NCI-H128 (cell line): ENCODE measurements at regions not wholly inside any gene's neighbourhood (a gene's known extent, or its start where the extent isn't known, plus 50 kb on each side); places are given as distances from the start of the nearest gene placed in this dataset.
A peak's percentile ranks its signal among the peaks of the same experiment; 100 is the strongest.

ENCODE experiments used
- DNase-seq: peaks from one replicate; lab custom pipeline; 2025; ENCODE audit not compliant: unreplicated experiment; lab: John Stamatoyannopoulos, UW

DNA sequence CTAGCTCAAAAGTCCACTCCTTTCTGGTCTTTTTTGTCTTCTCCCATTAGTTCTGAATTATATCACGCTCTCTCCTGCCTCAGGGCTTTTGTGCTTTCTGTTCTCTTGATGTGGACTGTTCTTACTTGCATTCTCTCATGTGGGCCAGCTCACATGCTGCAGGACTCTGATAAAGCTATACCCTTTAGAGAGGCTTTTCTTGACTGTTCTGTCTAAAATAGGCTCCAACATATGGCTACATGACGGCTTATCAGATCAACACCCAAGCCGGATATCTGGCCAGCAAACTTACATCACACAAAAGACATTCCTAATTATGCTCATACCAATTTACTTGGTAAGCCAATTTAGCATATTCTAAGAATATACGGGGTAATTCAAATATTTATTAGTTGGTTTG lies 1494.5 kb downstream of the TECRL start:
- DNase-seq = no peak

- DNase-seq = no peak
Observed at GRCh38 chr4:62913065-62913464, 1496.2 kb downstream of the TECRL start.

- DNase-seq = peak; percentile 9
Observed at GRCh38 chr4:62912531-62912930, 1496.7 kb downstream of the TECRL start.

- no peak for DNase-seq
Observed at GRCh38 chr4:62909238-62909637, 1500.0 kb downstream of the TECRL start.

- no peak for DNase-seq
Observed at GRCh38 chr4:62901101-62901500, 1508.1 kb downstream of the TECRL start.

DNA sequence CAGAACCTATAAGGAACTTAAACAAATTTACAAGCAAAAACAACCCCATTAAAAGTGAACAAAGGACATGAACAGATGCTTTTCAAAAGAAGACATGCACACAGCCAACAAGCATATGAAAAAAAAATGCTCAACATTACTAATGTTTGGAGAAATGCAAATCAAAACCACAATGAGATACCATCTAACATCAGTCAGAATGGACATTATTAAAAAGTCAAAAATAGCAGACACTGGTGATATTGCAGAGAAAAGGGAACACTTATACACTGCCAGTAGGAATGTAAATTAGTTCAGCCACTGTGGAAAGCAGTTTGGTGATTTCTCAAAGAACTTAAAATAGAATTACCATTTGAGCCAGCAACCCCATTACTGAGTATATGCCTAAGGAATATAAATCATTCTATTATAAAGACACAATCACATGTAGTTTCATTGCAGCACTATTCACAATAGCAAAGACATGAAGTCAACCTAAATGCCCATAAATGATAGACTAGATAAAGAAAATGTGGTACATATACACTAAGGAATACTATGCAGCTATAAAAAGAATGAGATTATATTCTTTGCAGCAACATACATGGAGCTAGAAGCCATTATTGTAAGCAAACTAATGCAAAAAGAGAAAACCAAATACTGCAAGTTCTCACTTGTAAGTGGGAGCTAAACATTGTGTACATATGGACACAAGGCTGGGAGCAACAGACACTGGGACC lies 1509.4 kb downstream of the TECRL start:
- DNase-seq = no peak

GRCh38 chr4:62898115-62898514 lies 1511.1 kb downstream of the TECRL start:
- no peak for DNase-seq

- DNase-seq = no peak
Observed at GRCh38 chr4:62896721-62897120, 1512.5 kb downstream of the TECRL start.

DNA sequence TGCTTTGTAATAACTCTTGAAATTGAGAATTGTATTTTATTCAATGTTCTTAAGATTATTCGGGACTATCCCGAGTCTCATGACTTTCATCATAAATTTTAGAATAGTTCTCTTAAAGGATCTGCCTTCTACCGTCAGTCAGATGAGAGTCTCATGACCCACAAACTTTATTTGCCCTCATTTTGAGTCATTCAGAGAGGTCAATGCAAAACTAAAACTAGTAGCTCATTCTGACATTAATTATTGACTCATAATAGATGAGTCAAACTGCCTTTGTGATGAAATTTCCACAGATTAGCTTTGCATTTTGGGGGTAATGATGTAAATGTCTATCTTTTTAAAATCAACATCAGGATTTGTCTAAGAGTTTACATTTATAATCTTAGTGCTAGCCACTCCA lies 1527.3 kb downstream of the TECRL start:
- no peak for DNase-seq

DNA sequence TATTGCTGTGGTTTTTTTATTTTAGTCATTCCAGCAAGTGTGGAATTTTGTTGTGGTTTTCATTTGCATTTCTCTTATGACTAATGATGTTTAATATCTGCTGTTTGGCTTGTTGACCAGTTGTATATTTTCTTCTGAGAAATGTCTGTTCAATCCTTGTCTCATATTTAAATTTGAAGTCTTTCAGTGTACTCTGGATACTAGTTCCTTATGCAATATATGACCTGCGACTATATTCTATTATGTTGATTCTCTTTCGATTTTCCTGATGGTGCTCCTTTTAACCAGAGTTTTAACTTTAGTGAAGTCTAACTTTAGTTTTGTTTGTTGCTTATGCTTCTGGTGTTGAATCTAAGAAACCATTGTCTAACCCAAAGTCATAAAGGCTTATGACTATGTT lies 1528.0 kb downstream of the TECRL start:
- DNase-seq = no peak

DNA sequence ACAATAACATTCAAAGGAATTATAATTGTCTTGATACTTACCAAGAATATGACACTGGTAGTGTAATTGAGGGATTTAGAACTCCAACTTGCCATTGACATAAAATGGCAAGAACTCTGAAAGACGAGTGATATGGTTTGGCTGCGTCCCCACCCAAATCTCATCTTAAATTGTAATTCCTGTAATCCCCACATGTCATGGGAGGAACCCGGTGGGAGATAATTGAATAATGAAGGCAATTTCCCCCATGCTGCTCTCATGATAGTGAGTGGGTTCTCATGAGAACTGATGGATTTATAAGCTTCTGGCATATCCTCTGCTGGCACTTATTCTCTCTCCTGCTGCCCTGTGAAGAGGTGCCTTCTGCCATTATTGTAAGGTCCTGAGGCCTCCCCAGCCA lies 1536.4 kb downstream of the TECRL start:
- DNase-seq = no peak

DNA sequence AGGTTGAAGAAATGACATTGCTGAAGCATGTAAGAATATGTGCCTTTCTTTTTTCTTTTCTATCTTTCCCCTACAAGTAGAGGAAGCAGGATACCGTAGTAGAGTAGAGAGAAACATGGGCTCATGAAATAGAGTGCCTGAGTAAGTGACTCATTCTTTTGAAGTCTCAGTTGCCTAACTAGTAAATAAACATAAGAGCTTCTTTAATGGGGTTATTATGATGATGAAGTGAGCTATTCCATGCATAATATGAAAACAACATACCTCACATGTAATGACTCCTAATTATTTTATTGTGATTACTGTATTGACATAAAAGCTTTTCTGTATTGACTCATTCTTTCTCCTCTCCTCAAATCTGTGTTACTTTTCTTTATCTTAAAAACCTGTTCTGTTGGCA lies 1538.2 kb downstream of the TECRL start:
- no peak for DNase-seq

DNA sequence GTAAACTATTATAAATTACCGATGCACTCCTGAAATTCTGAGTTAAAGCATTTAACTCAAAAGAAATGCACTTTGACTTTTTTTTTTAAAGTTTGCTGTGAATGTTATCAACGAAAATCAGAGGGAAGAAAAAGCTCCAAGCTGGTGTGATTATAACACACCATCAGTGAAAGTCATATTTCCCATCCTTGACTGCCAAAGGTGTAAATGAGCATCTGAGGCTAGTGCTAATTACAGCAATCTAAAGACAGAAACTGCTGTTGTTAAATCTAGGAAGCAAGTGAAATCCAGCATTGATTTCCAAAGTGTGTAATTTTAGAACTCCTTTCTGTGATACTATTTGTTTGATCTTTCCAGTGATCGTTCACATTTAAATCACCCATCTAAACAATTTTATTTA lies 1538.8 kb downstream of the TECRL start:
- DNase-seq = no peak

GRCh38 chr4:62865261-62865660 lies 1544.0 kb downstream of the TECRL start:
- no peak for DNase-seq

DNA sequence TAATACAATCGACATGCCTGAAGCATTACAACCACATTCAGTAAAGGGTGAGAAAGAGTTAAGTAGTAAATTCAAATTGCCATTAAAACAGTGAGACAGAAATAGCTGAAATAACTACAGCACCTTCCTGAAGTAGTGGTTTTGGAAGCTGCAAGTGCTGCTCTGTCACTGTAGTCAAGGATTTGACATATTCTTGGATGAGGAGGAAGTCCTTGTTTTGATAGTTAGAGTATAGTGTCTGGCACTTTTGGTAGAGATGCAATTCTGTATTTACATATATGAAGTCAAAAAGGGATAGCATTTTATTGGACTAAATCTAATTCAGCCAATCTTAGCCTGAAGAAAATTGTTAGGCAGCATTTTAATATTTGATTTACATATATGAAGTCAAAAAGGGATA lies 1559.6 kb downstream of the TECRL start:
- DNase-seq = no peak

- no peak for DNase-seq
Observed at GRCh38 chr4:62835631-62836030, 1573.6 kb downstream of the TECRL start.

DNA sequence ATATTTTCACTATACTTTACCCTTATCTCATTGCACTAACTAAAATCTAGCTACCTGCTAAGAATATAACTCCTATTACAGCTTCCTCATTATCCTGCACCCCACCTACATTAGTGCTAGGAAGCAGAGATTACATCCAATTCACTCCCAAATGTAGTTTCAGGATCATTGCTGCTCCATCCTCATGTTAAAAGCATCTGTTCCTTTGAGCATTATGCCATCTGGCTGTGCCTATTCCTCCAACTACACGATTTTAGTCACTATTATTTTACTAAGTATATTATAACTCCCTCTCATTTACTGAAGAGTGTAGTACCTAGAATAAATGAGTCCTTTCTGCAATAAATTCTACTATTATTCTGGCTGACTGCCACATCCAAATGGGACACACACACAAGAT lies 1586.9 kb downstream of the TECRL start:
- DNase-seq = no peak

- DNase-seq = no peak
Observed at GRCh38 chr4:62816566-62816965, 1592.7 kb downstream of the TECRL start.

DNA sequence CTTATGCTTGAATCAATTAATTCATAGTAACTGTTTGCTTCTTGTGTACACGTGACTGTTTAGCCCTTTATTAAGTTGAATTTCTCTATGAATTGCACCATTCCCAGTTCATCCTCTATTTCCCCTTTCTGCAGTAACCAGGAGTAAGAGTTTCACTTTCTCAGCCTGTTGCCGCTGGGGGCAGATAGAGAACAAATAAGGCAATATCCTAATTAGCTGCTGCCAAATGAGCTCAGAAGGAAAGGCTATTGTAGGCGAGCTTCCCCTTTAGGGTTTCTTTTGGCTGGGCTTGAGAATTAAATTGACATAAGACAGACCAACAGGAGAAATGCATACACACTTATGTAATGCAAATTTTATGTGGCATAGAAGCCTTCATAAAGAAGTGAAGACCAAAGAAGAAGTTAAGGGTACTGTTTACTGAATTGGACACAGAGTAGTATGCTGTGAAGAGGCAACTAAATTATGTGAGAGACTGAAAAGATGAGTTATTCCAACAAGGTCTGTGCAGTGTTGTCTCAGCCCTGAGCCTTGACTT lies 1594.7 kb downstream of the TECRL start:
- no peak for DNase-seq

DNA sequence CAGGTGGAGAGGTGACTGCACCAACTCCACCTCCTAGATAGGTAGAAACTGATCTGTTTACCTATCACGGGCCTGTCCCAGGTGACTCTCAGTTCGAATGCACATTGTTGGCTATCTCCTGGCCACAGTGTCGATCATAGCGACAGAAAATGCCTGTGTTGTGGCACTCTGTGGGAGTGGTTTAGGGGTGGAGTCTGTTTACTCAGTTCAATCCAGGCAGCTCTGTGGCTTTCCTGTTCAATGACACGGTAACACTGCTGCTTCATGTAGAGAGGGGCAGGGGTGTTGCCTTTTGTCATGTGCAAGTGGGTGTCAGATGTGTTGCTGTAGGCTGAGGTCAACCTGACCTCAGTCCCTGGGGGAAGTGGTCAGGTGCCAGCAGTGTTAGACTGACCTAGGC lies 1602.4 kb downstream of the TECRL start:
- DNase-seq = no peak

GRCh38 chr4:62804075-62804474 lies 1603.9 kb downstream of the ADGRL3 start:
- DNase-seq = no peak

DNA sequence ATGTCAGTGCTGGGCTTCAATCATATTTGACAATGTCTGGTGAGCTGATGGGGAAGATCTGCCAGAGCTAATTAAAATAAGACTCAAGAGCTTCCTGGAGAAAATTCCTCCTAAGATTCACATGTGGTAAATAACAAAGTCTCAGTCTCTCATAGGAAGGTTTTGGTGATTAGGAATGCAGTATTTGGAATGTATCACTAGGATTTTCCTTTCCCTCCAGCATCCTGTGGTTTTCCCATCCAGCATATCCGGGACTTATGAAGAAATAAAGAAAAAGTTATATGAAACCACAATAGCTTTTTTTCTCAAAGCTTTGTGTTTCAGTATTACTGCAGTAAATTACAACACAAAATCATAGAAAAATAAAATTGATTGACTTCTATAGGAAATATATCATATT lies 1597.1 kb downstream of the ADGRL3 start:
- no peak for DNase-seq

DNA sequence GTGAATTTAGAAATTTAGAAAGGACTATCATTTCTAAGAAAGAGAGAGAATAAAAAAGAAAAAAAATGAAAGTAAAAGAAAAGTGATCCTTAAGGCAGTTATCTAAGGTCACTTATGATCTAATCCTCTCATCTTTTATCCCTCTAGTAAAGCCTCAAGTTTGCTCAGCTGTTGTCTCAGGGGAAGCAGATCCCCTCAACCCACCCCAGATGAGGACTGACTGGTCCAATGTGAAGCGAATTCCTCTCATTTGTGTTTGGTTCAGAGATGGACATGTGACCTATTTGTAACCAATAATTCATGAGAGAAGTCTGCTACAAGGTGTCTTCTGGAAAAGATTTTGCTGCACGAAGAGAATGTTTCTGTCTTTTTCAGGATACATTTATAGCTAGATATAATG lies 1591.3 kb downstream of the ADGRL3 start:
- DNase-seq = no peak
